A549 (cell line): ENCODE measurements at regions not wholly inside any gene's neighbourhood (a gene's known extent, or its start where the extent isn't known, plus 50 kb on each side); places are given as distances from the start of the nearest gene placed in this dataset.

Experiments
- ATAC-seq, 2 experiments: fragments of 200-7000 bp in 1 of 2; fragments of >200 bp in 1 of 2; cut with Nextera tagmentation in 1 of 2; cut with Tn5 transposase in 1 of 2; 3 replicates each; pipeline versions ENCODE4 v1.8.0 to v1.9.1; 2018 to 2020; ENCODE audit warnings: mild to moderate bottlenecking in 1 of 2, moderate library complexity in 1 of 2
- CTCF ChIA-PET: fragments of 300-600 bp; sonication (Branson Sonifier 250); formaldehyde crosslinking; extraction: SDS; loops from one replicate; lab custom pipeline; 2021; ENCODE audit warnings: antibody characterized with exemption, inconsistent platforms; lab: Yijun Ruan, JAX
- POLR2A ChIA-PET: fragments of 350-600 bp; formaldehyde crosslinking; extraction: SDS; loops from one replicate; lab custom pipeline; 2021; ENCODE audit warnings: antibody characterized with exemption, inconsistent platforms; lab: Yijun Ruan, JAX
- DNase-seq, 2 experiments: peaks; one replicate each; pipeline versions ENCODE4 v3.0.0 to v3.0.0-alpha.2; 2011 to 2016; ENCODE audit warnings: low read depth in 1 of 2, low spot score in 1 of 2
- FAIRE-seq: peaks from 2 replicates; lab custom pipeline; 2011; peaks lifted over from hg19 to GRCh38; lab: Jason Lieb, UNC
- H3K27ac ChIP-seq, 2 experiments: fragments of >200 bp; sonication (Bioruptor Twin); formaldehyde crosslinking; 3 replicates each; pipeline ENCODE4 v1.5.1; 2016 to 2017
- H3K4me1 ChIP-seq: fragments of >200 bp; sonication (Bioruptor Twin); formaldehyde crosslinking; 3 replicates; pipeline ENCODE4 v1.6.1; 2016
- H3K4me2 ChIP-seq: fragments of >200 bp; sonication (Bioruptor Twin); formaldehyde crosslinking; 3 replicates; pipeline ENCODE4 v1.6.1; 2016
- H3K4me3 ChIP-seq: fragments of >200 bp; sonication (Bioruptor Twin); formaldehyde crosslinking; 3 replicates; pipeline ENCODE4 v1.5.1; 2016
- H3K9me3 ChIP-seq: fragments of >200 bp; sonication (Bioruptor Twin); formaldehyde crosslinking; 3 replicates; pipeline ENCODE4 v1.6.1; 2016
- BHLHE40 ChIP-seq: IDR thresholded peaks from 2 replicates; pipeline ENCODE4 v1.6.1; 2012; ENCODE audit warnings: low read depth, low read length, inconsistent platforms
- CEBPB ChIP-seq, 2 experiments: fragments of >200 bp in 1 of 2; sonication (Bioruptor Twin) in 1 of 2; formaldehyde crosslinking in 1 of 2; IDR thresholded peaks; 2 replicates each; pipeline ENCODE4 v1.6.1; 2012 to 2016
- EHF ChIP-seq: fragments of 250-450 bp; sonication (Bioruptor Pico); IDR thresholded peaks from 2 replicates; pipeline ENCODE4 v1.5.0; 2020; ENCODE audit warnings: mild to moderate bottlenecking
- EP300 ChIP-seq, 2 experiments: fragments of >200 bp; sonication (Bioruptor Twin); formaldehyde crosslinking; IDR thresholded peaks; 2 replicates in 1 of 2; 3 replicates in 1 of 2; pipeline ENCODE4 v1.6.1; 2016 to 2017
- FOSL2 ChIP-seq, 2 experiments: fragments of 450-650 bp in 1 of 2; fragments of >200 bp in 1 of 2; sonication (Bioruptor Twin) in 1 of 2; formaldehyde crosslinking; IDR thresholded peaks; 2 replicates each; pipeline versions ENCODE4 v1.5.0 to v1.6.1; 2016 to 2020; ENCODE audit warnings: mild to moderate bottlenecking in 1 of 2, moderate library complexity in 1 of 2
- FOXS1 ChIP-seq: fragments of 250-450 bp; sonication (Bioruptor Pico); IDR thresholded peaks from 2 replicates; pipeline ENCODE4 v1.5.0; 2020; ENCODE audit warnings: mild to moderate bottlenecking, moderate library complexity
- HEYL ChIP-seq: fragments of 250-450 bp; sonication (Bioruptor Pico); IDR thresholded peaks from 2 replicates; pipeline ENCODE4 v1.8.0; 2021; ENCODE audit warnings: mild to moderate bottlenecking, moderate library complexity
- HOXB13 ChIP-seq: fragments of 250-450 bp; sonication (Bioruptor Pico); IDR thresholded peaks from 2 replicates; pipeline ENCODE4 v1.5.0; 2020; ENCODE audit warnings: low read depth, mild to moderate bottlenecking, moderate library complexity
- JUN ChIP-seq, 2 experiments: fragments of >200 bp; sonication (Bioruptor Twin); formaldehyde crosslinking; IDR thresholded peaks; 2 replicates in 1 of 2; 3 replicates in 1 of 2; pipeline ENCODE4 v1.6.1; 2016 to 2017
- MYC ChIP-seq: IDR thresholded peaks from 2 replicates; pipeline ENCODE4 v1.6.1; 2012; ENCODE audit warnings: mild to moderate bottlenecking, inconsistent platforms, low read length, improper control_type of control experiment, borderline replicate concordance
- NPAS2 ChIP-seq: fragments of 250-450 bp; sonication (Bioruptor Pico); IDR thresholded peaks from 2 replicates; pipeline ENCODE4 v1.8.0; 2022; ENCODE audit warnings: mild to moderate bottlenecking, moderate library complexity, borderline replicate concordance
- PHF8 ChIP-seq: fragments of 200-600 bp; sonication (generic); IDR thresholded peaks from 2 replicates; pipeline ENCODE4 v1.6.1; 2016; ENCODE audit warnings: low read depth, mild to moderate bottlenecking, antibody characterized with exemption, moderate library complexity, borderline replicate concordance
- RARB ChIP-seq: fragments of 250-450 bp; sonication (Bioruptor Pico); IDR thresholded peaks from 2 replicates; pipeline ENCODE4 v1.8.0; 2021; ENCODE audit warnings: mild to moderate bottlenecking, moderate library complexity
- RFX5 ChIP-seq: fragments of 450-650 bp; IDR thresholded peaks from 2 replicates; pipeline ENCODE4 v1.7.1; 2014; ENCODE audit warnings: antibody characterized with exemption, mild to moderate bottlenecking, moderate library complexity
- RNF2 ChIP-seq: fragments of 200-600 bp; sonication (generic); IDR thresholded peaks from 2 replicates; pipeline ENCODE4 v1.6.1; 2016; ENCODE audit warnings: low read depth, mild to moderate bottlenecking, antibody characterized with exemption, moderate library complexity, borderline replicate concordance
- SMC3 ChIP-seq: fragments of >200 bp; sonication (Bioruptor Twin); formaldehyde crosslinking; IDR thresholded peaks from 3 replicates; pipeline ENCODE4 v1.6.1; 2018; ENCODE audit warnings: inconsistent platforms
- TP53 ChIP-seq: fragments of 250-450 bp; sonication (Bioruptor Pico); IDR thresholded peaks from 2 replicates; pipeline ENCODE4 v1.5.0; 2021; ENCODE audit warnings: mild to moderate bottlenecking, moderate library complexity
- ZC3H11A ChIP-seq: fragments of 450-650 bp; IDR thresholded peaks from 2 replicates; pipeline ENCODE4 v1.6.1; 2014; ENCODE audit warnings: antibody characterized with exemption, mild to moderate bottlenecking
- WGBS: methylation state at CpG from one replicate; pipeline ENCODE4 v1.1.6; 2017; ENCODE audit errors: missing lambda C conversion rate; 5-methylcytosine and 5-hydroxymethylcytosine counted together
- TF ChIP-seq, protein P1 (sequence below): fragments of 250-450 bp; sonication (Bioruptor Pico); IDR thresholded peaks from 2 replicates; pipeline ENCODE4 v1.5.0; 2020; ENCODE audit warnings: low read depth, mild to moderate bottlenecking, moderate library complexity
- TF ChIP-seq, protein P2 (sequence below): fragments of >200 bp; sonication (Bioruptor Twin); formaldehyde crosslinking; IDR thresholded peaks from 3 replicates; pipeline ENCODE4 v1.6.1; 2016
- TF ChIP-seq, protein P3 (sequence below): fragments of 250-450 bp; sonication (Bioruptor Pico); IDR thresholded peaks from 2 replicates; pipeline ENCODE4 v1.5.0; 2021; ENCODE audit warnings: mild to moderate bottlenecking, moderate library complexity, borderline replicate concordance
- TF ChIP-seq, protein P4 (sequence below): fragments of 150-350 bp; IDR thresholded peaks from 2 replicates; pipeline ENCODE4 v1.6.1; 2014; ENCODE audit warnings: low read depth, mild to moderate bottlenecking, low read length

DNA sequence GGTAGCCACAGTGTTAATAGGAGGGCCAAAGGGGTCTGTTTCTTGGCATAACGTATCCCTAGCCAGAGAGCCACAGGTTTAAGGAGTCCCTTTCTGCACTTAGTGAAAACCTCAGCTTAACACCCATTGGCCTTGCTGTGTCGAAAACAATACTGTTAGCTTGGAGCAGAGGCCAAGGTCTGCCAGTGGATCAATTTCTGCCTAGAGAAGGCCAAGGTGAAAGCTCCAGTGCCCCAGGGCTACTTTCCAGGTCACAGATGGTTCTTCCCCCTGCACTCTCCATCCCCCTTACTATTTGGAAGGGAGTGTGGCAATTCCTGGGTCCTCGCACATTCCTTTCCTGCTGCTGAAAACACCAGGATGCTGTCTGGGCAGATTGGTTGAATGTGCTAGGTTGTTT lies 74.8 kb upstream of the TNP1 start:
- H3K4me3 ChIP-seq = no peak overlapping the region
- ATAC-seq = no peak
- ChIA-PET POLR2A (no interaction called here), CTCF (no interaction called here)
- WGBS = 70% methylated on average over 3 of the region's 3 CpGs
- no peak for FAIRE-seq
- H3K4me2 ChIP-seq = no peak overlapping the region
- no peak for DNase-seq
- H3K27ac ChIP-seq = no peak overlapping the region
- H3K9me3 ChIP-seq = no peaks in the 10 kb centered on the region
- no peaks in the 10 kb centered on the region for H3K4me1 ChIP-seq
- TF ChIP-seq RARB (CRISPR knock-in tag) (no peak), TP53 (no peak), PHF8 (no peak), CEBPB (IDR thresholded peaks at IDR 0.05) (no peak), HEYL (CRISPR knock-in tag) (no peak), BHLHE40 (no peak), MYC (no peak), FOXS1 (CRISPR knock-in tag) (no peak), RNF2 (no peak), EP300 (IDR thresholded peaks at IDR 0.05) (no peak), NPAS2 (no peak)
- TF ChIP-seq, protein P1, sequence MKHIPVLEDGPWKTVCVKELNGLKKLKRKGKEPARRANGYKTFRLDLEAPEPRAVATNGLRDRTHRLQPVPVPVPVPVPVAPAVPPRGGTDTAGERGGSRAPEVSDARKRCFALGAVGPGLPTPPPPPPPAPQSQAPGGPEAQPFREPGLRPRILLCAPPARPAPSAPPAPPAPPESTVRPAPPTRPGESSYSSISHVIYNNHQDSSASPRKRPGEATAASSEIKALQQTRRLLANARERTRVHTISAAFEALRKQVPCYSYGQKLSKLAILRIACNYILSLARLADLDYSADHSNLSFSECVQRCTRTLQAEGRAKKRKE (CRISPR knock-in tag) = no peak
- TF ChIP-seq, protein P2, sequence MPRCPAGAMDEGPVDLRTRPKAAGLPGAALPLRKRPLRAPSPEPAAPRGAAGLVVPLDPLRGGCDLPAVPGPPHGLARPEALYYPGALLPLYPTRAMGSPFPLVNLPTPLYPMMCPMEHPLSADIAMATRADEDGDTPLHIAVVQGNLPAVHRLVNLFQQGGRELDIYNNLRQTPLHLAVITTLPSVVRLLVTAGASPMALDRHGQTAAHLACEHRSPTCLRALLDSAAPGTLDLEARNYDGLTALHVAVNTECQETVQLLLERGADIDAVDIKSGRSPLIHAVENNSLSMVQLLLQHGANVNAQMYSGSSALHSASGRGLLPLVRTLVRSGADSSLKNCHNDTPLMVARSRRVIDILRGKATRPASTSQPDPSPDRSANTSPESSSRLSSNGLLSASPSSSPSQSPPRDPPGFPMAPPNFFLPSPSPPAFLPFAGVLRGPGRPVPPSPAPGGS = no peak
- TF ChIP-seq, protein P3, sequence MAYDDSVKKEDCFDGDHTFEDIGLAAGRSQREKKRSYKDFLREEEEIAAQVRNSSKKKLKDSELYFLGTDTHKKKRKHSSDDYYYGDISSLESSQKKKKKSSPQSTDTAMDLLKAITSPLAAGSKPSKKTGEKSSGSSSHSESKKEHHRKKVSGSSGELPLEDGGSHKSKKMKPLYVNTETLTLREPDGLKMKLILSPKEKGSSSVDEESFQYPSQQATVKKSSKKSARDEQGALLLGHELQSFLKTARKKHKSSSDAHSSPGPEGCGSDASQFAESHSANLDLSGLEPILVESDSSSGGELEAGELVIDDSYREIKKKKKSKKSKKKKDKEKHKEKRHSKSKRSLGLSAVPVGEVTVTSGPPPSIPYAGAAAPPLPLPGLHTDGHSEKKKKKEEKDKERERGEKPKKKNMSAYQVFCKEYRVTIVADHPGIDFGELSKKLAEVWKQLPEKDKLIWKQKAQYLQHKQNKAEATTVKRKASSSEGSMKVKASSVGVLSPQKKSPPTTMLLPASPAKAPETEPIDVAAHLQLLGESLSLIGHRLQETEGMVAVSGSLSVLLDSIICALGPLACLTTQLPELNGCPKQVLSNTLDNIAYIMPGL (CRISPR knock-in tag) = no peak
- TF ChIP-seq, protein P4, sequence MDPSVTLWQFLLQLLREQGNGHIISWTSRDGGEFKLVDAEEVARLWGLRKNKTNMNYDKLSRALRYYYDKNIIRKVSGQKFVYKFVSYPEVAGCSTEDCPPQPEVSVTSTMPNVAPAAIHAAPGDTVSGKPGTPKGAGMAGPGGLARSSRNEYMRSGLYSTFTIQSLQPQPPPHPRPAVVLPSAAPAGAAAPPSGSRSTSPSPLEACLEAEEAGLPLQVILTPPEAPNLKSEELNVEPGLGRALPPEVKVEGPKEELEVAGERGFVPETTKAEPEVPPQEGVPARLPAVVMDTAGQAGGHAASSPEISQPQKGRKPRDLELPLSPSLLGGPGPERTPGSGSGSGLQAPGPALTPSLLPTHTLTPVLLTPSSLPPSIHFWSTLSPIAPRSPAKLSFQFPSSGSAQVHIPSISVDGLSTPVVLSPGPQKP = no peak

DNA sequence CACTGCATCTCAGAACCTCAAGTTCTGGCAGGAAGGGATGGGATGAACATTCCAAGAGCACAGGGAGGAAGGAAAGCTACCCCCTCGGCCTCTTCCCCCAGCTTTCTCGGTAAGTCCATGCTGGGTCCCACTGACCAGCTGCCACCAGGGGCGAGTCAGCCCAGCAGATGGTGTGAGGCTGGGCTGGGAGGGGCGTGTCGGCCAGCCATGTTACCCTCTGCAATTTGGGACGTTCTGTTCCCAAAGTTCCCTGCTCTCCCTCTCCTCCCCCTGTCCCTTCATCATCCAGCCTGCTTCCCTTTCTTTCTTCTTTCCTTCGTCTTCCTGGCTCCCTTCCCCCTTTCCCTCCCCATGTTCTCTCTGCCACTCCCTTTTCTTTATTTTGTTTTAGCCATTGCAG lies 74.3 kb upstream of the TNP1 start:
- H3K4me3 ChIP-seq = no peak overlapping the region
- DNase-seq = no peak
- no peak overlapping the region for H3K4me2 ChIP-seq
- H3K4me1 ChIP-seq = no peaks in the 10 kb centered on the region
- no peaks in the 10 kb centered on the region for H3K9me3 ChIP-seq
- WGBS = 33% methylated on average over 4 of the region's 7 CpGs
- no peak for TF ChIP-seq ZC3H11A
- no peak for TF ChIP-seq HOXB13 (CRISPR knock-in tag)
- no peak for TF ChIP-seq EHF (CRISPR knock-in tag)
- TF ChIP-seq JUN (IDR thresholded peaks at IDR 0.05) = no peak
- no peak for TF ChIP-seq RFX5
- TF ChIP-seq BHLHE40 = no peak
- no peak for TF ChIP-seq RNF2
- no peak for TF ChIP-seq FOSL2 (IDR thresholded peaks at IDR 0.05)
- no peak for TF ChIP-seq FOSL2 (CRISPR knock-in tag; IDR thresholded peaks at IDR 0.05)
- TF ChIP-seq HEYL (CRISPR knock-in tag) = no peak
- TF ChIP-seq EP300 (IDR thresholded peaks at IDR 0.05) = no peak
- TF ChIP-seq SMC3 = no peak
- TF ChIP-seq, all 56 proteins: peak for 0
- no peak for FAIRE-seq
- CTCF ChIA-PET = no interaction called here
- no peak overlapping the region for H3K27ac ChIP-seq
- no peak for ATAC-seq
- POLR2A ChIA-PET = no interaction called here
